ENCODE measurements at regions not wholly inside any gene's neighbourhood (a gene's known extent, or its start where the extent isn't known, plus 50 kb on each side); places are given as distances from the start of the nearest gene placed in this dataset.

- Mint-ChIP-seq H3K9me3 (no peaks in the 10 kb centered on the region), H3K27ac (no peak overlapping the region), H3K36me3 (no peaks in the 10 kb centered on the region), H3K4me3 (no peak overlapping the region), H3K4me1 (no peaks in the 10 kb centered on the region), H3K27me3 (ENCODE audit: low read depth) (peaks cover 17% of the 10 kb centered on the region)
- no peak for TF ChIP-seq CTCF (IDR thresholded peaks at IDR 0.05; ENCODE audit: unreplicated experiment)
- no peak for DNase-seq (ENCODE audit: low spot score in 2 of 2, unreplicated experiment in 2 of 2)
Measured at GRCh38 chr17:5661491-5662125, 77.3 kb upstream of the NLRP1 start.

GRCh38 chr17:5662409-5663085 is 78.2 kb upstream of the NLRP1 start:
- H3K27me3 Mint-ChIP-seq (ENCODE audit: low read depth), result peaks cover 21% of the 10 kb centered on the region
- TF ChIP-seq CTCF (IDR thresholded peaks at IDR 0.05; ENCODE audit: unreplicated experiment), result no peak
- H3K9me3 Mint-ChIP-seq, result no peaks in the 10 kb centered on the region
- no peak overlapping the region for H3K4me3 Mint-ChIP-seq
- H3K4me1 Mint-ChIP-seq, result no peaks in the 10 kb centered on the region
- no peaks in the 10 kb centered on the region for H3K36me3 Mint-ChIP-seq
- no peak overlapping the region for H3K27ac Mint-ChIP-seq
- no peak for DNase-seq (ENCODE audit: low spot score in 2 of 2, unreplicated experiment in 2 of 2)

GRCh38 chr17:5665164-5665563 is 80.9 kb upstream of the NLRP1 start:
- Mint-ChIP-seq H3K27ac (no peak overlapping the region), H3K4me3 (no peak overlapping the region), H3K36me3 (no peaks in the 10 kb centered on the region), H3K9me3 (no peaks in the 10 kb centered on the region), H3K4me1 (no peaks in the 10 kb centered on the region), H3K27me3 (ENCODE audit: low read depth) (peaks cover 41% of the 10 kb centered on the region)
- no peak for DNase-seq (ENCODE audit: low spot score in 2 of 2, unreplicated experiment in 2 of 2)
- TF ChIP-seq CTCF (IDR thresholded peaks at IDR 0.05; ENCODE audit: unreplicated experiment), result no peak

- Mint-ChIP-seq H3K36me3 (no peaks in the 10 kb centered on the region), H3K27ac (no peak overlapping the region), H3K4me1 (no peaks in the 10 kb centered on the region), H3K4me3 (no peak overlapping the region), H3K27me3 (ENCODE audit: low read depth) (peaks cover 42% of the 10 kb centered on the region), H3K9me3 (no peaks in the 10 kb centered on the region)
- DNase-seq (ENCODE audit: low spot score in 2 of 2, unreplicated experiment in 2 of 2), result no peak
- no peak for TF ChIP-seq CTCF (IDR thresholded peaks at IDR 0.05; ENCODE audit: unreplicated experiment)
Measured at GRCh38 chr17:5667871-5668270, 83.6 kb upstream of the NLRP1 start.

- Mint-ChIP-seq H3K4me1 (no peaks in the 10 kb centered on the region), H3K4me3 (no peak overlapping the region), H3K27me3 (ENCODE audit: low read depth) (peaks cover 43% of the 10 kb centered on the region), H3K27ac (no peak overlapping the region), H3K9me3 (no peaks in the 10 kb centered on the region), H3K36me3 (no peaks in the 10 kb centered on the region)
- no peak for TF ChIP-seq CTCF (IDR thresholded peaks at IDR 0.05; ENCODE audit: unreplicated experiment)
- no peak for DNase-seq (ENCODE audit: low spot score in 2 of 2, unreplicated experiment in 2 of 2)
Measured at GRCh38 chr17:5668557-5669138, 84.3 kb upstream of the NLRP1 start.

Data from mesothelial cell of epicardium (in vitro differentiated cells).